ENCODE measurements at regions not wholly inside any gene's neighbourhood (a gene's known extent, or its start where the extent isn't known, plus 50 kb on each side); places are given as distances from the start of the nearest gene placed in this dataset.

GRCh38 chr1:219521325-219521724, 91.6 kb downstream of the ZC3H11B start:
- no peak for FAIRE-seq

- FAIRE-seq: no peak
Measured at GRCh38 chr1:219520241-219520640, 92.7 kb downstream of the ZC3H11B start.

- no peak for FAIRE-seq
Measured at GRCh38 chr1:219518907-219519248, 94.0 kb downstream of the ZC3H11B start.

- no peak for FAIRE-seq
Measured at GRCh38 chr1:219518168-219518906, 94.6 kb downstream of the ZC3H11B start.

- FAIRE-seq: no peak
Measured at GRCh38 chr1:219517031-219517430, 95.9 kb downstream of the ZC3H11B start.

- no peak for FAIRE-seq
Measured at GRCh38 chr1:219514728-219515127, 98.2 kb downstream of the ZC3H11B start.

GRCh38 chr1:219507437-219507836, 105.5 kb downstream of the ZC3H11B start:
- no peak for FAIRE-seq

- FAIRE-seq: no peak
Measured at GRCh38 chr1:219506936-219507335, 106.0 kb downstream of the ZC3H11B start.

- FAIRE-seq: no peak
Measured at GRCh38 chr1:219506473-219506899, 106.4 kb downstream of the ZC3H11B start.

- FAIRE-seq: no peak
Measured at GRCh38 chr1:219505886-219506285, 107.0 kb downstream of the ZC3H11B start.

- FAIRE-seq: no peak
Measured at GRCh38 chr1:219503604-219504003, 109.3 kb downstream of the ZC3H11B start.

- FAIRE-seq: no peak
Measured at GRCh38 chr1:219500327-219500897, 112.5 kb downstream of the ZC3H11B start.

GRCh38 chr1:219498666-219499065, 114.2 kb downstream of the ZC3H11B start:
- FAIRE-seq: no peak

GRCh38 chr1:219495737-219496408, 117.0 kb downstream of the ZC3H11B start:
- peak; percentile 24 for FAIRE-seq

- no peak for FAIRE-seq
Measured at GRCh38 chr1:219492717-219493116, 120.2 kb downstream of the ZC3H11B start.

- FAIRE-seq: no peak
Measured at GRCh38 chr1:219490566-219490965, 122.3 kb downstream of the ZC3H11B start.

GRCh38 chr1:219489636-219490035, 123.3 kb downstream of the ZC3H11B start:
- FAIRE-seq: no peak

- FAIRE-seq: no peak
Measured at GRCh38 chr1:219488275-219488674, 124.6 kb downstream of the ZC3H11B start.

- no peak for FAIRE-seq
Measured at GRCh38 chr1:219483530-219483929, 129.4 kb downstream of the ZC3H11B start.

- FAIRE-seq: no peak
Measured at GRCh38 chr1:219480011-219480410, 132.9 kb downstream of the ZC3H11B start.

- FAIRE-seq: no peak
Measured at GRCh38 chr1:219478811-219479210, 134.1 kb downstream of the ZC3H11B start.

- no peak for FAIRE-seq
Measured at GRCh38 chr1:219477861-219478260, 135.0 kb downstream of the ZC3H11B start.

- FAIRE-seq: no peak
Measured at GRCh38 chr1:219476716-219477115, 136.2 kb downstream of the ZC3H11B start.

GRCh38 chr1:219476116-219476515, 136.8 kb downstream of the ZC3H11B start:
- no peak for FAIRE-seq
